ENCODE measurements at regions not wholly inside any gene's neighbourhood (a gene's known extent, or its start where the extent isn't known, plus 50 kb on each side); places are given as distances from the start of the nearest gene placed in this dataset.

DNA sequence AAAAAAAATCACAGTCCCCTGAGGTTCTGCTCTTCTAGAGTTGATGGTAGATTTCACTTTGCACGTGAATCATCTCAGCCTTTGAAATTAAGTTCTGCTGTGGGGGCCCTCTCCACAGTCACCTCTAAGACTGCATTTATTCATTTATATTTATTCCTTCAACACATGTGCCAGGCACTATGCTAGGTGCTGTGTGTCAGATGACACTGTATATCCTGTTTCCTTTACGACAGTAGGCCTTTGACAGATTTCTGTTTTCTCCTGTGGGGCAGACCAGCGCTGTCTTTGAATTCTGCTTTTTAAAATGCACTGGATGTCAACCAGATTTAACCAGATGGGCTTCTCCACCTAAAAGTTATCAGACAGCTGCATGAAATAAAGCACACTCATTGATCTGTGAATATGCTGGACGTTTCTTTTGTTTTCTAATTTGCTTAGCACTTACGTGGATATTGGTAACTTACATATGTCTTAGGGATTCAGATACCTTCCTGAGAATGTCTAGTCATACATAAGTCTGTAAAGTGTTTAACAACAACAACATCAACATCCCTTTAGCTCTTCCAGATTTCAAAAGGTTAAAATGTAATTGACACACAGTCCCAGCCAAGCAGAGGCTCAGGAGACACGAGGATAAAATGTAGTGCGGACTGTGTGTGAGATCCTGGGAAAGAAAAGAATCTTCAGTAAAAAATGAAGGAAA is 525.5 kb upstream of the MCTP2 start:
- no peaks in the 10 kb centered on the region for H3K36me3 Mint-ChIP-seq (ENCODE audit: insufficient read depth in 2 of 2)
- H3K9me3 Mint-ChIP-seq: peaks cover 0 to 2% of the 10 kb centered on the region in 2 donors
- no peaks in the 10 kb centered on the region for H3K27me3 Mint-ChIP-seq (ENCODE audit: low read depth)
- no peak for DNase-seq
- H3K4me1 Mint-ChIP-seq (ENCODE audit: low read depth): no peaks in the 10 kb centered on the region
- no peak for ATAC-seq (replicated peaks in 1 of 2)
- H3K4me3 Mint-ChIP-seq: no peak overlapping the region
- no peak overlapping the region for H3K27ac Mint-ChIP-seq

DNA sequence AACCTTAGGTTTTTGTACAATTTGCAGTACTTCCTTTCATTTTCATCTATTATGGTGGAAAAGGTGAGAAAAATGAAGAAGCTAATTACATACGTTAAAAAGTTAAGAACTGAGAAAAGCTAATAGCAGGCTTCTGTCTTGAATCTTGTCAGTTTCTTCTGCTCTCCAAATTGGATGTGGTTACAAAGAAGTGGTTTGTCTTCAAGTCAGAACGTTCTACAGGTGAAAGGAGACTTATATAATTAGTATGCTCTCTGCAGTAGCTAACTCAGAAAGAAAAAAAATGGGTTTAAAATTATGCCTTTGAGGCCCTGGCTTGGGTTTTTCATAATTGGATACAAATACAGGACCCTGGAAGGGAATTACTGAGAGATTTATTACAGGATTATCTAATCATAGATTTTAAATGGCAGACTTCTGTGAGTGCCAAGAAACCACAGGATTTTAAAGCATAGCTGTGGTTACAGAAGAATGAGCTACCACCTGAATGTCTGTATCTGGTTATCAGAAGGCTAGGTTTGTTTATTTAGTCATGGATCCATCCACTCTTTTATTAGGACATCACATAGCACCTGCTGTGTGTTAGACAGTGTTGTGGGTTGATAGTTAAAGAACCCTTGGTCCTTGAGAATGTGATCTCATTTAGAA is 528.1 kb upstream of the MCTP2 start:
- no peaks in the 10 kb centered on the region for H3K36me3 Mint-ChIP-seq (ENCODE audit: insufficient read depth in 2 of 2)
- H3K27me3 Mint-ChIP-seq (ENCODE audit: low read depth): no peaks in the 10 kb centered on the region
- peaks cover 0 to 2% of the 10 kb centered on the region in 2 donors for H3K9me3 Mint-ChIP-seq
- H3K4me1 Mint-ChIP-seq (ENCODE audit: low read depth): no peaks in the 10 kb centered on the region
- no peak overlapping the region for H3K4me3 Mint-ChIP-seq
- ATAC-seq (replicated peaks in 1 of 2): no peak
- no peak for DNase-seq
- no peak overlapping the region for H3K27ac Mint-ChIP-seq

DNA sequence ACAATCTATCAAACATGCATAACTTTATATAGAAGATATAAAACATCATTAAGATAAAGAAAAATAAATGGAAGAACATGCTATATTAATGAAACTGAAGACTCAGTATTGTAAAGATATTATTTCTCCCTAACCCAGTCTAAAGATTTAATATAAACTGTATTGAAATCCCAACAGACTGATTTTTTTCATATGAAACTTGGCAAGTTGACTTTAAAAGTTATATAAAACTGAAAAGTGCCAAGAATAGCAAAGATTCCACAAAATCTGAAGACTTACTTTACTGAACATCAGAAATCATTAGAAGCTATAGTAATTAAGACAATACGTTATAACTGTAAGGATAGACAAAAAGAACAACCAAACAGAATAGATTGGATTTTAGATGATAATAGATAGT is 531.3 kb upstream of the MCTP2 start:
- H3K27me3 Mint-ChIP-seq (ENCODE audit: low read depth): no peaks in the 10 kb centered on the region
- H3K9me3 Mint-ChIP-seq: peaks cover 2 to 6% of the 10 kb centered on the region in 2 donors
- no peaks in the 10 kb centered on the region for H3K4me1 Mint-ChIP-seq (ENCODE audit: low read depth)
- no peak overlapping the region for H3K27ac Mint-ChIP-seq
- ATAC-seq (replicated peaks in 1 of 2) (no peak), DNase-seq (no peak)
- no peak overlapping the region for H3K4me3 Mint-ChIP-seq
- peaks cover 0 to 2% of the 10 kb centered on the region in 2 donors for H3K36me3 Mint-ChIP-seq (ENCODE audit: insufficient read depth in 2 of 2)

DNA sequence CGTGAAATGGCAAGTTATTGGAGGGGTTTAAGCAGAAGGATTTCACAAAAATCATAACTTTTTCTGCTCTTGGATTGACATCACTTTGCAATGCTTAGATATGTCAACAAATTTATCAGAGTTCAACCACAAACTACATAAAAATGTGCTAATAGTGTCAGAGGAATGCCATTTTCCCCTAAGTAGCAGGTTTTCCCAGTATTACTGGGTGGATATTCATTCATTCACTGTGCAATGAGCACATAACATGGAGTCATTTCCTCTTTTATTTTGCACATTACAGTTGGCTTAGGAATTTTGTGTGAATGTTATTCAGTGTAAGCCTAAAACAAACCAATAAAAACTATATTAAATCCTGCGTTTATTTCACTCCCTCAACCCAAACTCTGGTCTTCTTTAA is 537.3 kb upstream of the MCTP2 start:
- Mint-ChIP-seq H3K27me3 (ENCODE audit: low read depth) (no peaks in the 10 kb centered on the region), H3K9me3 (peaks cover 2 to 7% of the 10 kb centered on the region in 2 donors), H3K36me3 (ENCODE audit: insufficient read depth in 2 of 2) (peaks cover 0 to 2% of the 10 kb centered on the region in 2 donors), H3K27ac (no peak overlapping the region), H3K4me3 (no peak overlapping the region), H3K4me1 (ENCODE audit: low read depth) (no peaks in the 10 kb centered on the region)
- ATAC-seq (replicated peaks in 1 of 2) (no peak), DNase-seq (no peak)

DNA sequence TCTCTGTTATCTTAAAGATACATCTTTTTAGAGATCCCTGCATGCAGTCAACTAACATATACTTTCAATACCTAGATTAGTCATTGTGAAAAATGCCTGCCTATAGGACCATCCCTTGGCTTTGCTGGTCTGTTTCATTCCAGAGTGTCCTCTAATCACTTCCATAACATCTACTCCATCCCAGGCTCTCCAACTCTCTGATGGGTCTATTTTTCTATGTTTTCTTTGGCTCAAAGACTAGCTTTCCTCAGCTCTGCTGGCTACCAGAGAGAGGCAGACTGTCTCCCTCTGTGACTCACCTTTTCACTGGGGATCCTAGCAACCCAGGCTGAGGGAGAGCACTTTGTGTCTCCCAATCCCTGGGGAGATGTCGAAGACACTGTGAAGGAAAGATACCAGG is 547.7 kb upstream of the MCTP2 start:
- DNase-seq (no peak), ATAC-seq (replicated peaks in 1 of 2) (no peak)
- Mint-ChIP-seq H3K4me1 (ENCODE audit: low read depth) (no peaks in the 10 kb centered on the region), H3K36me3 (ENCODE audit: insufficient read depth in 2 of 2) (peaks cover 0 to 5% of the 10 kb centered on the region in 2 donors), H3K27ac (no peak overlapping the region), H3K4me3 (no peak overlapping the region), H3K27me3 (ENCODE audit: low read depth) (no peaks in the 10 kb centered on the region), H3K9me3 (peaks cover 7 to 10% of the 10 kb centered on the region in 2 donors)

DNA sequence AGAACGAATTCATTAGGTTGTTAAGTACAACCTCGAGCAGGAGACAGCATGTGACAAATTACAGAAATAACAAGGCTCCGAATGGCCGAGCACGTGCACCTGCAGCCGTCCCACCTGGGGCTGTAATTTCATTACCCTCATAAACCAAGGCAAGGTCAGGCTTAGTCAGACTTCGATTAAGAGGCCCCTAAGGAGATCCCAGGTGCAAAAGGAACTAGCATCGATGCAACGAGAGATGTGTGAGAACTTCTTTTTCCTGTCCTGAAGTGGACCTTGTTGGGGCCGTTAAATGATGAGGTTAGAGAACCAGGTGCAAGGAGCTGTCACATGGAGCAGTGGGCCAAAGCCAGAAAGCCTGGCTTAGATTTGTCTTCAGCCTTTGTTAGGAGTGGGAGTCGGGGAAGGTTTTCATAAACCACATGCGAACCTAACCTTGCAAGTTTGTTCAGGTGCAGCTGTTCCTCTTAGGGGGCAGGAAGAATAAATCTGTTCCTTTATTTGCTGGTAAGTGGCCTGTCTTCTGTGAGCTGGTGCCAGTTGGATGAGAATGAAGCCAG is 559.9 kb upstream of the MCTP2 start:
- peaks cover 0 to 2% of the 10 kb centered on the region in 2 donors for H3K9me3 Mint-ChIP-seq
- peaks cover 0 to 2% of the 10 kb centered on the region in 2 donors for H3K36me3 Mint-ChIP-seq (ENCODE audit: insufficient read depth in 2 of 2)
- H3K27me3 Mint-ChIP-seq (ENCODE audit: low read depth): no peaks in the 10 kb centered on the region
- ATAC-seq (replicated peaks in 1 of 2) (no peak), DNase-seq (no peak)
- no peak overlapping the region for H3K4me3 Mint-ChIP-seq
- H3K4me1 Mint-ChIP-seq (ENCODE audit: low read depth): no peaks in the 10 kb centered on the region
- H3K27ac Mint-ChIP-seq: no peak overlapping the region

DNA sequence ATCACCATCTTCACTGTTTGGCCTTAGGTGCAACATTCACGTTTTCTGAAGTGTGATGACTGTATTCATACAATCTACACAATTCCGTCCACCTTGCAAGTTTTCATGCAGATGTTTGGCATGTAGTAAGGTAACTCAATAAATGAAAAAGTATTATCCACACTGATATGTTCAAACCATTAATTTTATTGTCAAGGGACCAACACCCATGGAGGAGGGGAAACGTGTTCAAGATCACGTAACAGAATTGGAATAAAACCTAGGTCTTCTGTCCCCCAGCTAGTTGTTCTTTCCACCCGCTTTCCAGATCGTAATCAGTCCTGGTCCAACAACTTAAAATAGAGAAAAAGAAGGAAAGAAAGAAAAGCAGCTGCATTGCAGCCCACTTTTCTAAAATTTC is 560.4 kb upstream of the MCTP2 start:
- ATAC-seq (replicated peaks in 1 of 2) (no peak), DNase-seq (no peak)
- Mint-ChIP-seq H3K4me1 (ENCODE audit: low read depth) (no peaks in the 10 kb centered on the region), H3K27me3 (ENCODE audit: low read depth) (no peaks in the 10 kb centered on the region), H3K27ac (no peak overlapping the region), H3K4me3 (no peak overlapping the region), H3K36me3 (ENCODE audit: insufficient read depth in 2 of 2) (peaks cover 0 to 2% of the 10 kb centered on the region in 2 donors), H3K9me3 (peaks cover 0 to 4% of the 10 kb centered on the region in 2 donors)

DNA sequence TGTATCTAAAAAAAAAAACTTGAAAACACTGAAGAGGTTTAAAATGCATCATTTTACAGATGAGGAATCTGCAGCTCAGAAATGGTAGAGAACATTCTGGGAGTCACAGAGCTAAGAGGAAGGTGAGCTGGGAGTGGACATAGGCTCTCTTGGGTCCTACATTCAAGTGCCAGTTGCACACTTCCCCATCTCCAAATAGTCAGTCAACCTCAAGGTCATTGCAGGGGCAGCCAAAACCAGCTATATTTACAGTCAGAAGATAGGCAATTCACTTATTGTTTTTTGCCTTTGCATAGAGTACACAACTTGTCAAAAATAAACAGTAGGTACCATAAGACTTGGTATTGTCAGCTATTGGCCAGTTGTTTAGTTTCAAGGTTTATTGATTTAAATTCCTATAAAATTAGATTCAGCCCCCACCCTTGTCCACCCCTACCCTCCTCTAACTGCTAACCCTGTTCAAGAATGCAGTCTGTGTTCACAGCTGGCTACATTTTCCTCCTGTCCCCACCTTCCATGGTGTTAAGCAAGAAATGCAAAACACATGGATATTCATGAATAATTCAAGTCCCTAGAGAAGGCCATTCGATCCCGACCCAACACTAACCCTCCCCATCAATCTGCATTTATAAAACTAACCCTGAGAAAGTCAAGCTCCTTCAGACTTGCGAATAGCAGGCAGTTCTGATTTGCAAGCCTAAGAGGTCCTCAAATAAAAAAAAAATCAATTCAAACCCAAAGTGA is 567.0 kb upstream of the MCTP2 start:
- no peak overlapping the region for H3K4me3 Mint-ChIP-seq
- DNase-seq (no peak), ATAC-seq (replicated peaks in 1 of 2) (no peak)
- H3K4me1 Mint-ChIP-seq (ENCODE audit: low read depth): no peaks in the 10 kb centered on the region
- H3K36me3 Mint-ChIP-seq (ENCODE audit: insufficient read depth in 2 of 2): no peaks in the 10 kb centered on the region
- H3K27ac Mint-ChIP-seq: no peak overlapping the region
- H3K9me3 Mint-ChIP-seq: peaks cover 0 to 2% of the 10 kb centered on the region in 2 donors
- no peaks in the 10 kb centered on the region for H3K27me3 Mint-ChIP-seq (ENCODE audit: low read depth)

DNA sequence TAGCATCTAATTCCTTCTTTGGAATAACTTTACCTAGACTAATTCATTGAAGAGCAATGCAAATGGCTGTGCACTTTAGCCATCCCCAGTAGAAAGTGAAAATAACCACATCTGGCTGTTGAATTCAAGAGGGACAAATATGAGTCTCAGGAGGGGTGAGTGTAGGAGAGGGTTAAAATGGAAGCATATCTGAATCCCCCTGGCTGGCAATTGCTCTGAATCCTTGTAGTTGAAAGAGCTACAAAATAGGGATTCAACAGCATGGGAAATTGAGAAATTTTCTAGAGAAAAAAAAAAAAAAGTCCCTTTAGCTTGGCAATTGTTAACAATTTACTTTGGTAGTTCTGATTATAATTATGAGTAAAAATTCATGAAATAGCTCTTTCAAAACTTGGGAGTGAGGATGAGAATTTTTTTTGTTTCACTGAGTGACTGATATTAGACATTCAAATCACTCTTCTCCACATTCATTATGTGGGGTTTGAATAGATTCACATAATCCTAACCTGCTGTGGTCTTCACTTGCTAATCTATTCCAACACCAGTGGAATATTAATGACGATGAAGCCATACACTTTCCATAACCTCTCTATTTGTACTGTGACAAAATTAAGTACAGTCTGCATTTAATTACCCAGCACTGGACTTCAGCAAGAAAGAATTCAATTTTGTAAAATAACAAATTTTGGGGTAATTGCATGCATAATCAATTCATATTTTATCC is 569.0 kb upstream of the MCTP2 start:
- no peak overlapping the region for H3K27ac Mint-ChIP-seq
- no peak overlapping the region for H3K4me3 Mint-ChIP-seq
- H3K4me1 Mint-ChIP-seq (ENCODE audit: low read depth): no peaks in the 10 kb centered on the region
- no peaks in the 10 kb centered on the region for H3K36me3 Mint-ChIP-seq (ENCODE audit: insufficient read depth in 2 of 2)
- no peaks in the 10 kb centered on the region for H3K27me3 Mint-ChIP-seq (ENCODE audit: low read depth)
- peaks cover 0 to 2% of the 10 kb centered on the region in 2 donors for H3K9me3 Mint-ChIP-seq
- no peak for DNase-seq
- ATAC-seq (replicated peaks in 1 of 2): no peak

DNA sequence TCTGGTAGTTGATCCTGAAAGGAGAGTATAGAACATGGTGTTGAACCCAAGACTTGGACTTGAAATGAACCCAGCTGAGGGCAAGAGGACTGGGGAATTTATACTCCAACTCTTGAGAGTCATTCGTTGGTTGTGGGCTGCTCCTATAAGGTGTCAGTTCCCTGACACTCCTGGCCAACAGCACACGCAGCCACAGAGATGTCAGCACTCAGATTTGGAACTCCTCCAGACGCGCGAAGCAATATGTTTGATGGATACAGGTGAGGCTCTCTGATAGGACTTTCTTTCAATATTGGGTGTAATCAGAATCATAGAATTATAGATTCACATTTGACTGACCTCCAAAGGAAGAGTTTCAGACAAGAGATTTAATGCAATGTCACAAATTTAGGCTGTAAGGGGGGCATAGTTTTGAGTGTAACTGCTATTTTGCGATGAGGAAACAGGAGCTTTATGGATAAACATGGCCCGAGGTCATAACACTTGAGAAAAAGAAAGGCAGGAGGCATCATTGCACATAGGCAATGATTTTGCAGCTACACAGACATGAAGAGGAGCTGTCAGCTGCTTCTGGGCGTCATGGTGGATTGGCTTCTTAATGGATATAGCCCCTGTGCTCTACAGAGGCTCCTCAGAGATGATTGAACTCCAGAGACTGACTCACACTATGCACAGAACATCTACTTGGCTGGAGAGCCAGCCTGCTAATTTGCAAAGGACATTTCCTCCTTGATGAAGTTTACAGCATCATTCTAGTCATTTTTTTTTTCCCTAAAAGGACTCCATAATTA is 569.2 kb upstream of the RGMA start:
- H3K27me3 Mint-ChIP-seq (ENCODE audit: low read depth): no peaks in the 10 kb centered on the region
- H3K27ac Mint-ChIP-seq: no peak overlapping the region
- no peaks in the 10 kb centered on the region for H3K9me3 Mint-ChIP-seq
- no peaks in the 10 kb centered on the region for H3K36me3 Mint-ChIP-seq (ENCODE audit: insufficient read depth in 2 of 2)
- H3K4me3 Mint-ChIP-seq: no peak overlapping the region
- no peaks in the 10 kb centered on the region for H3K4me1 Mint-ChIP-seq (ENCODE audit: low read depth)
- DNase-seq (no peak), ATAC-seq (replicated peaks in 1 of 2) (no peak)

DNA sequence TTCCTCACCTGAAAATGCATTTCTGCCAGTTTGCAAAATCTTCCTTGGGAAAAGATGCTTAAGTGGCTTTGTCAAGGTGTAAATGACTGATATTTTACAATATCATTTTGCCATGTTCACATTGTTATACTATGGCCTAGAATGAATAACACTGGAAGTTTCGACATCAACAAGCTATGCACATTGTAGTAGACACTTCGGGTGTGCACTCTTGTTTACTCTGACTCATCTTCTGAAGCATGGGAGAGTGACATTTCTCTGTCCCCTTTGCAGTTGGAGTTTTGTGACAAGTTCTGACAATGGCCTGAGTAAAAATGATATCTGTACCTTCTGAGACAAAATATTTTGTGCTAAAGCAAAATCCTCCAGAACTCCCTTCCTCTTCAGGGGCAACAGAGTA is 567.0 kb upstream of the RGMA start:
- Mint-ChIP-seq H3K9me3 (no peaks in the 10 kb centered on the region), H3K27ac (no peak overlapping the region), H3K4me1 (ENCODE audit: low read depth) (no peaks in the 10 kb centered on the region), H3K27me3 (ENCODE audit: low read depth) (no peaks in the 10 kb centered on the region), H3K4me3 (no peak overlapping the region), H3K36me3 (ENCODE audit: insufficient read depth in 2 of 2) (no peaks in the 10 kb centered on the region)
- DNase-seq (no peak), ATAC-seq (replicated peaks in 1 of 2) (no peak)

DNA sequence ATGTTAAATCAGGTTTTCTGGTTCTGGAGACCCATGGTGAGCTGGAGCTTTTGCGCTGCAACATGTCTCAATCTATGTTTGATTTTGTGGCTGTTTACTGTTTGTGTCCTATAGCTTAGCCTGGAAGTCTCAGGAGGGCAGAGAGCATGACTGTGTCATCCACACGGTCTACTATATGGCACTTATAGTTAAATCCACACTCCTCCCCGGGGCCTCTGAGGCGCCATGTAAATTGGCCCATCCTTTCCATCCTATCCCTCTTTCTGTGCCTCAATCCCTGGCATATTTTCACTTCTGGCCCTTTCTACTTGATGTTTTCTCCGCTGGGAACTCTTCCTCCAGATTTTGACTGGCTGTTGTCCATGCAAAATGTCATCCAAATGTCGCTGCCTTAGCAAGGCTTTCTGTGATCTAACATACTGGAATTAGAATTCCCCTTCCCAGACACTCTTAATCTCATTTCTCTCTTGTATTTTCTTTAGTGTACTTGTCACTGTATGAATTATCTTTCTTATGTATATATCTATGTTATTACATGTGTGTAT is 560.8 kb upstream of the RGMA start:
- Mint-ChIP-seq H3K27ac (no peak overlapping the region), H3K4me3 (no peak overlapping the region), H3K36me3 (ENCODE audit: insufficient read depth in 2 of 2) (no peaks in the 10 kb centered on the region), H3K9me3 (no peaks in the 10 kb centered on the region), H3K4me1 (ENCODE audit: low read depth) (no peaks in the 10 kb centered on the region), H3K27me3 (ENCODE audit: low read depth) (no peaks in the 10 kb centered on the region)
- DNase-seq (no peak), ATAC-seq (replicated peaks in 1 of 2) (no peak)
